ENCODE measurements at regions not wholly inside any gene's neighbourhood (a gene's known extent, or its start where the extent isn't known, plus 50 kb on each side); places are given as distances from the start of the nearest gene placed in this dataset.
A peak's percentile ranks its signal among the peaks of the same experiment; 100 is the strongest.

- TF ChIP-seq SIN3A (IDR thresholded peaks at IDR 0.05; ENCODE audit: borderline replicate concordance, insufficient read depth, low read depth, low read length), result no peak
Observed at GRCh38 chr11:76257074-76257719, 50.9 kb upstream of the WNT11 start (continued).

GRCh38 chr11:76256448-76256847 is 50.1 kb upstream of the WNT11 start:
- H3K27me3 ChIP-seq (ENCODE audit: control insufficient read depth, insufficient read depth, low read length), result peaks cover 2% of the 10 kb centered on the region
- ATAC-seq, result peak; percentile 8; the same call in 1 of the 2 replicates

More at GRCh38 chr11:76256448-76256847, 50.1 kb upstream of the WNT11 start:
- CTCF ChIA-PET, result interaction anchor here (0.7 kb wide), 1 partner anchor 27 kb away, joined by 3 read pairs; no protein-coding TSS in a partner anchor
- DNase-seq (ENCODE audit: low read depth, low spot score), result no peak
- TF ChIP-seq SIN3A (IDR thresholded peaks at IDR 0.05; ENCODE audit: borderline replicate concordance, insufficient read depth, low read depth, low read length) (no peak), REST (IDR thresholded peaks at IDR 0.05; ENCODE audit: insufficient read depth in 1 of 2, low read depth in 2 of 2, low read length in 1 of 2) (no peak), TCF7L2 (IDR thresholded peaks at IDR 0.05; ENCODE audit: low read depth, low read length) (no peak), CTCF (IDR thresholded peaks at IDR 0.05) (no peak), POLR2AphosphoS5 (IDR thresholded peaks at IDR 0.05; ENCODE audit: low read depth, low read length) (no peak)
- Histone ChIP-seq H3K9me3 (ENCODE audit: control insufficient read depth, insufficient read depth, low read depth, low read length) (no peaks in the 10 kb centered on the region), H3K4me3 (ENCODE audit: low read depth in 2 of 2, low read length in 2 of 2) (no peak overlapping the region), H3K4me1 (ENCODE audit: control insufficient read depth, insufficient read depth, low read length) (0 out of 2 replicates have a peak, but pooled peaks cover 4% of the 10 kb centered on the region), H3K27ac (ENCODE audit: low read length) (no peak overlapping the region), H3K36me3 (ENCODE audit: control insufficient read depth, insufficient read depth, low read length) (no peaks in the 10 kb centered on the region)
- POLR2A ChIA-PET, result interaction anchor here (0.5 kb wide), 1 partner anchor 469 kb away, joined by 3 read pairs; no protein-coding TSS in a partner anchor
- no TSS peak for BruUV-seq (replicated peaks)
- in situ Hi-C loops (cut with HindIII; ENCODE audit: low pct_unique_long_range_greater_than_20kb, low sequenced_read_pairs) (no loop called here), intact Hi-C loops (cut with micrococcal nuclease; ENCODE audit: unreplicated experiment) (no loop called here)
